ENCODE measurements at regions not wholly inside any gene's neighbourhood (a gene's known extent, or its start where the extent isn't known, plus 50 kb on each side); places are given as distances from the start of the nearest gene placed in this dataset.

DNA sequence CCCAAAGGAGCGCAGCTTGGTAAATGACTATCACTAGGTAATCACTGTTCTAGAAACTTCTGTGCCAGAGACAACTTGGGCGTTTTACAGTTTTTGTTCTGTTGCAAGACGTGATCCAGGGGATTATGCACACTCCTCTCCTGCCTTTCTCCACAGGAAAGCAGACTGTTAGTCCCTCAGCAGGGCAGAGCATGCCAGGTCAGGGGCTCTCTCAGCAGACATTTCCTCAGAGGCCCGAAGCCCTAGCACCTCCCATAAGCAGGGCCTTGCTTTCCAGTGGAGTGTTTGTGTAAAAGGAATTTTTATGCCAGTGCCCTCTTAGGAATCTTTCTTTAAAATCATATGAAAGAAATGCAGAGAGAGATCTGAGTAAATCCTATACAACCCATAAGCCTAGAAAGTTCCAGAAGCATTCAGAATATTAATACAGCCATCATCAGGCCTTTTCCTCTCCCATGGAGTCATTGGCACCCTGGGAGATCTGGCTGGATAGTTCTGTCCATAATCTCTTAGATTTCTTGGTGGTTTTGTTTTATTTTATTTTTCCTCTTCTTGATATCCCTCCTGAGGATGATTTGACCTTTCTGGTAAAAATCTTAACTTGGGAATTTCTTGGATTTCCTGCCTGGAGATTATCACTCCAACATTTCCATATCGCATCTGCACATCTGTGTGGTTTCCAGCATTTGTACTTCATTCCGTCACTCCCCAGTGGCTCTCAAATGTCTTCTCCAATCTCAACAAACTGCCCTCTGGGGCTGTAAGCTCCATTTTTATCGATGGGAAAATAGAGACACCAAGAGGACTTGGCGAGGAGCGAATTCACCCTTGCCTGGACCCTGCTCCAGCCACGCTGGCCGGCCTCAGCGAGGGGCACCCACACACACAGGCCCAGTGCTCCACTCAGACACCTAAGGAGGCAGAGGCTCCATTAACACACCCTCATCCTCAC is 116.1 kb downstream of the PSMG1 start:
- Histone ChIP-seq H2AFZ (ENCODE audit: low read depth, low read length) (peak overlapping the region; percentile 58), H4K20me1 (replicated peaks; ENCODE audit: control insufficient read depth, extremely low read depth, insufficient read depth, low read length) (no peaks in the 10 kb centered on the region), H3K9me3 (replicated peaks; ENCODE audit: control insufficient read depth, insufficient read depth, low read length) (no peaks in the 10 kb centered on the region), H3K9ac (replicated peaks; ENCODE audit: extremely low read depth, insufficient read depth, low read length) (no peak overlapping the region), H3K36me3 (ENCODE audit: control insufficient read depth in 2 of 2, extremely low read depth in 1 of 2, insufficient read depth in 2 of 2, low read length in 2 of 2) (no peaks in the 10 kb centered on the region), H3K9me1 (replicated peaks; ENCODE audit: control insufficient read depth, extremely low read depth, insufficient read depth, low read length) (no peaks in the 10 kb centered on the region), H3K79me2 (ENCODE audit: control insufficient read depth, insufficient read depth, low read length) (no peaks in the 10 kb centered on the region), H3K4me2 (ENCODE audit: insufficient read depth, low read length) (no peak overlapping the region), H3K27ac (ENCODE audit: insufficient read depth, low read depth, low read length) (peak overlapping the region; percentile 6), H3K27me3 (ENCODE audit: control insufficient read depth in 2 of 2, insufficient read depth in 2 of 2, low read length in 2 of 2) (peaks cover 0 to 4% of the 10 kb centered on the region in 2 experiments), H3K4me1 (ENCODE audit: control insufficient read depth, extremely low read depth, insufficient read depth, low read length) (peaks cover 26% of the 10 kb centered on the region), H3K4me3 (replicated peaks in 1 of 3; ENCODE audit: insufficient read depth in 1 of 3, low read depth in 1 of 3, low read length in 3 of 3) (no peak overlapping the region)
- ChIA-PET POLR2A (no interaction called here), CTCF (interaction anchor here (0.6 to 1.5 kb wide), 5 partner anchors 9 to 259 kb away, joined by 3 to 6 read pairs (median 4); no protein-coding TSS in a partner anchor)
- intact Hi-C loops (cut with micrococcal nuclease) (loop anchor here (1.0 to 2.0 kb wide), 4 partner anchors 18 to 333 kb away; no protein-coding TSS in a partner anchor), dilution Hi-C loops (cut with MboI; ENCODE audit: extremely low pct_ligation_motif_present, low sequenced_read_pairs) (no loop called here)
- DNase-seq (ENCODE audit: low read depth, low spot score) (peak; percentile 83), FAIRE-seq (peak; percentile 80)
- TF ChIP-seq JUN (IDR thresholded peaks at IDR 0.05; ENCODE audit: borderline replicate concordance, insufficient read depth, insufficient read length, low read depth) (no peak), FOS (IDR thresholded peaks at IDR 0.05; ENCODE audit: borderline replicate concordance, insufficient read depth, low read length) (no peak), POLR2A (IDR thresholded peaks at IDR 0.05; ENCODE audit: low read depth, low read length) (no peak), GATA2 (IDR thresholded peaks at IDR 0.05; ENCODE audit: insufficient read depth, insufficient read length, low read depth, low read length) (peak; percentile 75), EZH2 (IDR thresholded peaks at IDR 0.05; ENCODE audit: borderline replicate concordance, low read depth, low read length, severe bottlenecking) (no peak), MYC (IDR thresholded peaks at IDR 0.05; ENCODE audit: low read depth, low read length) (no peak)
- TF ChIP-seq, protein P1, sequence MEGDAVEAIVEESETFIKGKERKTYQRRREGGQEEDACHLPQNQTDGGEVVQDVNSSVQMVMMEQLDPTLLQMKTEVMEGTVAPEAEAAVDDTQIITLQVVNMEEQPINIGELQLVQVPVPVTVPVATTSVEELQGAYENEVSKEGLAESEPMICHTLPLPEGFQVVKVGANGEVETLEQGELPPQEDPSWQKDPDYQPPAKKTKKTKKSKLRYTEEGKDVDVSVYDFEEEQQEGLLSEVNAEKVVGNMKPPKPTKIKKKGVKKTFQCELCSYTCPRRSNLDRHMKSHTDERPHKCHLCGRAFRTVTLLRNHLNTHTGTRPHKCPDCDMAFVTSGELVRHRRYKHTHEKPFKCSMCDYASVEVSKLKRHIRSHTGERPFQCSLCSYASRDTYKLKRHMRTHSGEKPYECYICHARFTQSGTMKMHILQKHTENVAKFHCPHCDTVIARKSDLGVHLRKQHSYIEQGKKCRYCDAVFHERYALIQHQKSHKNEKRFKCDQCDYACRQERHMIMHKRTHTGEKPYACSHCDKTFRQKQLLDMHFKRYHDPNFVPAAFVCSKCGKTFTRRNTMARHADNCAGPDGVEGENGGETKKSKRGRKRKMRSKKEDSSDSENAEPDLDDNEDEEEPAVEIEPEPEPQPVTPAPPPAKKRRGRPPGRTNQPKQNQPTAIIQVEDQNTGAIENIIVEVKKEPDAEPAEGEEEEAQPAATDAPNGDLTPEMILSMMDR (IDR thresholded peaks at IDR 0.05; ENCODE audit: extremely low read depth in 1 of 2, insufficient read depth in 1 of 2, low read depth in 1 of 2, low read length in 2 of 2): no peak
- no TSS peak for BruUV-seq (replicated peaks)

Data from endothelial cell of umbilical vein (primary cell).